OCI-LY7 (cell line): ENCODE measurements at regions not wholly inside any gene's neighbourhood (a gene's known extent, or its start where the extent isn't known, plus 50 kb on each side); places are given as distances from the start of the nearest gene placed in this dataset.
"Not testable (repeated sequence)": the region's sequence is repeated elsewhere in the genome, so short reads cannot be mapped to it uniquely, and the experiment has no call there.

Source experiments
- BruUV-seq: library from RNA; stranded (reverse); fragments of 400-500 nt; replicated peaks from 2 replicates; lab custom pipeline; 2021; lab: Mats Ljungman, UMichigan
- CTCF ChIA-PET: fragments of 300-600 bp; sonication (Branson Sonifier 250); formaldehyde crosslinking; loops from one replicate; lab custom pipeline; 2022; ENCODE audit warnings: antibody characterized with exemption; ENCODE audit not compliant: unreplicated experiment; lab: Charles Lee
- POLR2A ChIA-PET: fragments of 300-600 bp; sonication (Branson Sonifier 250); formaldehyde crosslinking; loops from one replicate; lab custom pipeline; 2022; ENCODE audit warnings: antibody characterized with exemption; lab: Charles Lee
- DNase-seq: peaks from one replicate; pipeline ENCODE4 v3.0.0-alpha.2; 2015; ENCODE audit warnings: low spot score
- H2AFZ ChIP-seq: fragments of 200-600 bp; sonication (generic), shearing (Covaris generic); 2 replicates; pipeline ENCODE4 v1.6.1; 2014; ENCODE audit warnings: mild to moderate bottlenecking, antibody characterized with exemption, low read length, moderate library complexity
- H3K27ac ChIP-seq: fragments of 200-600 bp; sonication (generic); 2 replicates; pipeline ENCODE4 v1.5.1; 2014; ENCODE audit warnings: mixed run types, low read depth, mild to moderate bottlenecking, moderate library complexity, low read length, inconsistent platforms; ENCODE audit not compliant: poor library complexity, severe bottlenecking
- H3K36me3 ChIP-seq: fragments of 200-600 bp; sonication (generic); 2 replicates; pipeline ENCODE4 v1.6.1; 2014; ENCODE audit warnings: mild to moderate bottlenecking, antibody characterized with exemption, low read length, moderate library complexity, mixed read lengths; ENCODE audit not compliant: insufficient read depth
- H3K4me1 ChIP-seq: fragments of 200-600 bp; sonication (generic); 2 replicates; pipeline ENCODE4 v1.5.1; 2014; ENCODE audit warnings: mild to moderate bottlenecking, low read length; ENCODE audit not compliant: insufficient read depth, poor library complexity, severe bottlenecking
- H3K4me2 ChIP-seq: fragments of 200-600 bp; sonication (generic); 2 replicates; pipeline ENCODE4 v1.6.1; 2014; ENCODE audit warnings: mild to moderate bottlenecking, low read length
- H3K4me3 ChIP-seq: fragments of 200-600 bp; sonication (generic); 2 replicates; pipeline ENCODE4 v1.5.1; 2014; ENCODE audit warnings: mild to moderate bottlenecking, low read depth, low read length; ENCODE audit not compliant: poor library complexity, severe bottlenecking
- H3K79me2 ChIP-seq: fragments of 200-600 bp; sonication (generic); 2 replicates; pipeline ENCODE4 v1.6.1; 2016; ENCODE audit warnings: low read depth, mild to moderate bottlenecking, low read length, moderate library complexity, mixed read lengths; ENCODE audit not compliant: insufficient read depth
- H3K9me2 ChIP-seq: fragments of 200-600 bp; sonication (generic); 2 replicates; pipeline ENCODE4 v1.6.1; 2016; ENCODE audit warnings: mild to moderate bottlenecking, low read length, mixed read lengths; ENCODE audit not compliant: insufficient read depth
- H3K9me3 ChIP-seq: fragments of 200-600 bp; sonication (generic); 2 replicates; pipeline ENCODE4 v1.6.1; 2014; ENCODE audit warnings: mild to moderate bottlenecking, mixed run types, low read length, mixed read lengths
- H4K20me1 ChIP-seq: fragments of 200-600 bp; sonication (generic); 2 replicates; pipeline ENCODE4 v1.6.1; 2014; ENCODE audit warnings: mild to moderate bottlenecking, antibody characterized with exemption, low read length, moderate library complexity, mixed read lengths; ENCODE audit not compliant: insufficient read depth
- EZH2phosphoT487 ChIP-seq: fragments of 200-600 bp; sonication (generic); IDR thresholded peaks from 2 replicates; pipeline ENCODE4 v1.6.1; 2018; ENCODE audit warnings: low read depth, borderline replicate concordance, mild to moderate bottlenecking, mixed run types, antibody characterized with exemption, low read length, moderate library complexity, mixed read lengths
- intact Hi-C: fragments of 100-400 bp; cut with micrococcal nuclease; formaldehyde crosslinking; loops from one replicate; pipeline ENCODE4 v1.10.0; 2022; ENCODE audit not compliant: unreplicated experiment
- TF ChIP-seq, protein P1 (sequence below): fragments of 200-600 bp; sonication (generic); conservative IDR thresholded peaks from 2 replicates; pipeline ENCODE4 v1.5.1; 2014; ENCODE audit warnings: mild to moderate bottlenecking, antibody characterized with exemption, low read length, moderate library complexity, mixed read lengths

DNA sequence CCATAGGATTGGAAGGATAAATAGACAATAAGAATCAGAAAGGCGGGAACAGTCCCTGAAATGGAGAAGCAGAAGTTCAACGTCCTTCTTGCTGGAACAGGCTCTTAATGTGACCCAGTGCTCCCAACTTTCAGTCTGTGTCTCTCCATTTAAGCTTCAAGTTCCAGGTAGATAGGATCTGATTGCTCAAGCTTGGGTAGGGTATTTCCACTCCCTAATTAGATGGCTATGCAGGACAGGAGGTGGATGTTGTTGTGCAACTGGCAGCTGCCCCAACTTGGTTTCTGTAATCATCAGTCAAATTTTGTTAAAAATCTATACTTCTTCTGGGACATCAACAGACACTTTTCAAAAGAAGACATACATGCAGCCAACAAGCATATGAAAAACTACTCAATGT is 266.2 kb downstream of the C12orf75 start:
- intact Hi-C loops, result no loop called here
- H3K79me2 ChIP-seq, result no peaks in the 10 kb centered on the region
- H4K20me1 ChIP-seq, result no peaks in the 10 kb centered on the region
- DNase-seq, result no peak
- no peak overlapping the region for H3K4me2 ChIP-seq
- no TSS peak for BruUV-seq
- H3K4me1 ChIP-seq, result no peaks in the 10 kb centered on the region
- H2AFZ ChIP-seq, result no peak overlapping the region
- H3K27ac ChIP-seq, result no peak overlapping the region
- TF ChIP-seq, protein P1, sequence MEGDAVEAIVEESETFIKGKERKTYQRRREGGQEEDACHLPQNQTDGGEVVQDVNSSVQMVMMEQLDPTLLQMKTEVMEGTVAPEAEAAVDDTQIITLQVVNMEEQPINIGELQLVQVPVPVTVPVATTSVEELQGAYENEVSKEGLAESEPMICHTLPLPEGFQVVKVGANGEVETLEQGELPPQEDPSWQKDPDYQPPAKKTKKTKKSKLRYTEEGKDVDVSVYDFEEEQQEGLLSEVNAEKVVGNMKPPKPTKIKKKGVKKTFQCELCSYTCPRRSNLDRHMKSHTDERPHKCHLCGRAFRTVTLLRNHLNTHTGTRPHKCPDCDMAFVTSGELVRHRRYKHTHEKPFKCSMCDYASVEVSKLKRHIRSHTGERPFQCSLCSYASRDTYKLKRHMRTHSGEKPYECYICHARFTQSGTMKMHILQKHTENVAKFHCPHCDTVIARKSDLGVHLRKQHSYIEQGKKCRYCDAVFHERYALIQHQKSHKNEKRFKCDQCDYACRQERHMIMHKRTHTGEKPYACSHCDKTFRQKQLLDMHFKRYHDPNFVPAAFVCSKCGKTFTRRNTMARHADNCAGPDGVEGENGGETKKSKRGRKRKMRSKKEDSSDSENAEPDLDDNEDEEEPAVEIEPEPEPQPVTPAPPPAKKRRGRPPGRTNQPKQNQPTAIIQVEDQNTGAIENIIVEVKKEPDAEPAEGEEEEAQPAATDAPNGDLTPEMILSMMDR, result no peak
- no peak for TF ChIP-seq EZH2phosphoT487
- no peaks in the 10 kb centered on the region for H3K9me2 ChIP-seq
- H3K4me3 ChIP-seq, result no peak overlapping the region
- no peaks in the 10 kb centered on the region for H3K36me3 ChIP-seq
- ChIA-PET CTCF (no interaction called here), POLR2A (no interaction called here)
- no peaks in the 10 kb centered on the region for H3K9me3 ChIP-seq

DNA sequence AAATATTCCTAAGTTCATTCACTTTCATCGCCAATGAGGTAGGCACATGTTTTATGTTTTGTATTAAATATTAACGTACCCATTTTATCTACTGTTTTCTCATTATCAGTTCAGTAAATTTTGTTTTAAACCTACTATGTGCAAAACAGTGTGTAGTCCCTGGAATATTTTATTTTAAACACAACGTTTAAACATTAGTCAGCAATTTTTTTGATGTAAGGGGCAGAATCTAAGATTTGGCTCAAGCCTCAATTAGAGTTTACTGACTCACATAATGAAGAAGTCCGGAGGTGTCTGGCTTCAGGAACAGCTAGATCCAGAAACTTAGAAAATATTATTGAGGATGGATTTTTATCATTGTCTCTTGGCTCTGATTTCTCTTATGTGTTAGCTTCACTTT is 267.5 kb downstream of the C12orf75 start:
- Histone ChIP-seq H2AFZ (no peak overlapping the region), H3K79me2 (no peaks in the 10 kb centered on the region), H3K4me3 (no peak overlapping the region), H3K9me3 (no peaks in the 10 kb centered on the region), H3K27ac (no peak overlapping the region), H3K4me2 (no peak overlapping the region), H4K20me1 (no peaks in the 10 kb centered on the region), H3K9me2 (no peaks in the 10 kb centered on the region), H3K4me1 (no peaks in the 10 kb centered on the region), H3K36me3 (no peaks in the 10 kb centered on the region)
- intact Hi-C loops, result no loop called here
- no TSS peak for BruUV-seq
- ChIA-PET POLR2A (no interaction called here), CTCF (no interaction called here)
- no peak for DNase-seq
- TF ChIP-seq, protein P1, result no peak
- TF ChIP-seq EZH2phosphoT487, result no peak

DNA sequence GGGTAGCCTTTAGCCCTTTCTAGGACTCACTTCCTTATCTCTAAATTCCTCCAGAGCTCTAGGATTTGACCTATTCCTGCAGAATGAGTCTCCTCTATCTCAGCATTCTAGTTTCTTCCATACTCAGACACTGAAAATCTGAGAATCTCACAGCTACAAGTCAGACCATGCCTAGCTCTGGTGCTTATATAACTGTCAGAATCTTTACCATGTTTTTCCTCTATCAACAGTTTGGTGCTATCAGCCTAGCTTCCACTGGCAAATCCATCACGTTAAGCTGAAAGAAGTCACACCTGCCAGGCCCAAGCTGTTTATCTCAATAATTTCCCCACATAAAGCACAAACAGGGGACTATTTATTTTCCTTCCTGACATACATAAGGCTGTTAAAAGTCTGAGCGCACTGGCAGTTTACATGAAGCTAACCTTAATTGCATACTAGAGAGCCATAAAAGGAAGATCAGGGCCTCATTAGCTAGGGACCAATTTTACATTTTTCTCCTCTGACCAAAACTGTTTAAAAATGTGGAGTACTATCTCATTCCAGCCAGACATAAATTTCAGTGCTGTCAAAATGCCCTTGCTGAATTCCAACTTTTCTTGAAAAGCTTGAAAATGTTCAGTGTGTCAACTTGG is 270.5 kb downstream of the C12orf75 start:
- Histone ChIP-seq H3K9me2 (no peaks in the 10 kb centered on the region), H3K4me3 (no peak overlapping the region), H2AFZ (no peak overlapping the region), H4K20me1 (no peaks in the 10 kb centered on the region), H3K4me2 (no peak overlapping the region), H3K79me2 (no peaks in the 10 kb centered on the region), H3K9me3 (no peaks in the 10 kb centered on the region), H3K4me1 (no peaks in the 10 kb centered on the region), H3K27ac (no peak overlapping the region), H3K36me3 (no peaks in the 10 kb centered on the region)
- TF ChIP-seq EZH2phosphoT487, result no peak
- TF ChIP-seq, protein P1, result no peak
- DNase-seq, result no peak
- ChIA-PET POLR2A (interaction anchor here (0.6 to 0.9 kb wide), 2 partner anchors 19 to 151 kb away, joined by 3 read pairs; no protein-coding TSS in a partner anchor), CTCF (no interaction called here)
- intact Hi-C loops, result no loop called here
- no TSS peak for BruUV-seq

DNA sequence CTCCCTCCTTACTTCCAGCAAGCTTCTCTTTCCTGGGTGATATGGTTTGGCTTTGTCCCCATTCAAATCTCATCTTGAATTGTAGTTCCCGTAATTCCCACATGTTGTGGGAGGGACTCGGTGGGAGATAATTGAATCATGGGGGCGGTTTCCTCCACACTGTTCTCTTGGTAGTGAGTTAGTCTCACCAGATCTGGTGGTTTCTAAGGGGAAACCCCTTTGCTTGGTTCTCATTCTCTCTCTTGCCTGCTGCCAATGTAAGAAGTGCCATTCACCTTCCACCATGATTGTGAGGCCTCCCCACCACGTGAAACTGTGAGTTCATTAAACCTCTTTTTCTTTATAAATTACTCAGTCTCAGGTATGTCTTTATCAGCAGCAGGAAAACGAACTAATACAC is 271.8 kb downstream of the C12orf75 start:
- POLR2A ChIA-PET, H2AFZ ChIP-seq, H3K4me2 ChIP-seq, CTCF ChIA-PET, DNase-seq, H3K9me2 ChIP-seq, intact Hi-C loops, H4K20me1 ChIP-seq, H3K9me3 ChIP-seq, H3K36me3 ChIP-seq, H3K27ac ChIP-seq, H3K79me2 ChIP-seq, BruUV-seq, H3K4me3 ChIP-seq, H3K4me1 ChIP-seq: not testable (repeated sequence)

DNA sequence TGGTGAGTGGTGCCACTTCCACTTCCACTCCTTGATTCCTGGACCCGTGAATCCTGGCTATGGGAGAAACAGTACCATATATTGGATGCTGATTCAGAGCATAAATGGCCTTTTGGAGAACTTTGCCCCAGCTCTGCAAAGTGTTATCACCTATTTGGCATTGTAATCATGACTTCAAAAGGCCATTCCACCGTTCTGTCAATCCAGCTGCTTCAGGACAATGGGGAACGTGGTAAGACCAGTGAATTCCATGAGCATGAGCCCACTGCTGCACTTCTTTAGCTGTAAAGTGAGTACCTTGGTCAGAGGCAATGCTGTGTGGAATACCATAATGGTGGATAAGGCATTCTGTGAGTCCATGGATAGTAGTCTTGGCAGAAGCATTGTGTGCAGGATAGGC is 273.8 kb downstream of the C12orf75 start:
- H4K20me1 ChIP-seq, CTCF ChIA-PET, H3K36me3 ChIP-seq, POLR2A ChIA-PET, H3K9me3 ChIP-seq, H3K27ac ChIP-seq, H3K79me2 ChIP-seq, intact Hi-C loops, BruUV-seq, H3K9me2 ChIP-seq, H2AFZ ChIP-seq, DNase-seq, H3K4me3 ChIP-seq, H3K4me1 ChIP-seq, H3K4me2 ChIP-seq: not testable (repeated sequence)
